A172 (cell line): ENCODE measurements at regions not wholly inside any gene's neighbourhood (a gene's known extent, or its start where the extent isn't known, plus 50 kb on each side); places are given as distances from the start of the nearest gene placed in this dataset.

Experiments
- DNase-seq: peaks from one replicate; pipeline ENCODE4 v3.0.0-alpha.2; 2015; ENCODE audit warnings: low spot score

- no peak for DNase-seq
These were observed 115.9 kb upstream of the NRSN1 start for GRCh38 chr6:24010133-24010532.

GRCh38 chr6:24016286-24016685 is 109.7 kb upstream of the NRSN1 start:
- no peak for DNase-seq

- DNase-seq, result no peak
These were observed 109.2 kb upstream of the NRSN1 start for GRCh38 chr6:24016857-24017256.

GRCh38 chr6:24019393-24019792 is 106.6 kb upstream of the NRSN1 start:
- no peak for DNase-seq

- DNase-seq, result no peak
These were observed 106.2 kb upstream of the NRSN1 start for GRCh38 chr6:24019830-24020229.

- DNase-seq, result no peak
These were observed 100.0 kb upstream of the NRSN1 start for GRCh38 chr6:24026050-24026449.

GRCh38 chr6:24031496-24031895 is 94.5 kb upstream of the NRSN1 start:
- DNase-seq, result no peak

- DNase-seq, result no peak
These were observed 92.9 kb upstream of the NRSN1 start for GRCh38 chr6:24032896-24033688.

- DNase-seq, result no peak
These were observed 82.2 kb upstream of the NRSN1 start for GRCh38 chr6:24043848-24044247.

GRCh38 chr6:24051942-24052589 is 73.9 kb upstream of the NRSN1 start:
- no peak for DNase-seq

- no peak for DNase-seq
These were observed 73.4 kb upstream of the NRSN1 start for GRCh38 chr6:24052590-24052961.

- no peak for DNase-seq
These were observed 73.0 kb upstream of the NRSN1 start for GRCh38 chr6:24053057-24053456.

- no peak for DNase-seq
These were observed 71.6 kb upstream of the NRSN1 start for GRCh38 chr6:24054388-24054787.

GRCh38 chr6:24056567-24056966 is 69.4 kb upstream of the NRSN1 start:
- no peak for DNase-seq

- DNase-seq, result no peak
These were observed 69.0 kb upstream of the NRSN1 start for GRCh38 chr6:24057030-24057429.

- no peak for DNase-seq
These were observed 64.8 kb upstream of the NRSN1 start for GRCh38 chr6:24060982-24061754.

- no peak for DNase-seq
These were observed 61.9 kb upstream of the NRSN1 start for GRCh38 chr6:24064106-24064505.

GRCh38 chr6:24064832-24065231 is 61.2 kb upstream of the NRSN1 start:
- no peak for DNase-seq

- no peak for DNase-seq
These were observed 56.5 kb upstream of the NRSN1 start for GRCh38 chr6:24069526-24069925.

GRCh38 chr6:24072038-24072746 is 53.8 kb upstream of the NRSN1 start:
- DNase-seq, result no peak

GRCh38 chr6:24076011-24076410 is 50.0 kb upstream of the NRSN1 start:
- no peak for DNase-seq
